ENCODE measurements at regions not wholly inside any gene's neighbourhood (a gene's known extent, or its start where the extent isn't known, plus 50 kb on each side); places are given as distances from the start of the nearest gene placed in this dataset.

DNA sequence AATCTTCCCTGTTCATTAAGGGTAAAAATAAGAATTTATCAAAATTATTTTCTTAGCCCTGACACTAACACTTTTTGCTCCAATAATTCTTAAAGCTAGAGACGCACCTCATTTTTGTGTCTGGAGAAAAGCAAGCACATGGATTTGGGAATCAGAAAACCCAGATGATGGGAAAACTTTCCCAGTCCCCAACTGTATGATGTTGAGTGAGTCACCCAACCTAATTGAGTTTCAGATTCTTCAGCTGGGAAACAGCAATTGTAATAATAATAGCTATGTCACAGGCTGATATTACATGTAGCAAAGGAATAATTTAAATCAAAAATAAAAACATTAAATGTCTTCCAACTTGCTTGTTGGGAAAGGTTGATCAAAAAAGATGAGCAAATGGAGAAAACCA is 159.0 kb downstream of the MIS18A start:
- TF ChIP-seq, protein P1, sequence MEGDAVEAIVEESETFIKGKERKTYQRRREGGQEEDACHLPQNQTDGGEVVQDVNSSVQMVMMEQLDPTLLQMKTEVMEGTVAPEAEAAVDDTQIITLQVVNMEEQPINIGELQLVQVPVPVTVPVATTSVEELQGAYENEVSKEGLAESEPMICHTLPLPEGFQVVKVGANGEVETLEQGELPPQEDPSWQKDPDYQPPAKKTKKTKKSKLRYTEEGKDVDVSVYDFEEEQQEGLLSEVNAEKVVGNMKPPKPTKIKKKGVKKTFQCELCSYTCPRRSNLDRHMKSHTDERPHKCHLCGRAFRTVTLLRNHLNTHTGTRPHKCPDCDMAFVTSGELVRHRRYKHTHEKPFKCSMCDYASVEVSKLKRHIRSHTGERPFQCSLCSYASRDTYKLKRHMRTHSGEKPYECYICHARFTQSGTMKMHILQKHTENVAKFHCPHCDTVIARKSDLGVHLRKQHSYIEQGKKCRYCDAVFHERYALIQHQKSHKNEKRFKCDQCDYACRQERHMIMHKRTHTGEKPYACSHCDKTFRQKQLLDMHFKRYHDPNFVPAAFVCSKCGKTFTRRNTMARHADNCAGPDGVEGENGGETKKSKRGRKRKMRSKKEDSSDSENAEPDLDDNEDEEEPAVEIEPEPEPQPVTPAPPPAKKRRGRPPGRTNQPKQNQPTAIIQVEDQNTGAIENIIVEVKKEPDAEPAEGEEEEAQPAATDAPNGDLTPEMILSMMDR (IDR thresholded peaks at IDR 0.05): no peak
- TF ChIP-seq POLR2A (IDR thresholded peaks at IDR 0.05) (no peak), EP300 (IDR thresholded peaks at IDR 0.05) (no peak)

Data from ovary (tissue), 3 donors.